Tibial artery (tissue), 4 donors: ENCODE measurements at regions not wholly inside any gene's neighbourhood (a gene's known extent, or its start where the extent isn't known, plus 50 kb on each side); places are given as distances from the start of the nearest gene placed in this dataset.

Experiments used
- DNase-seq, 2 donors: peaks; one replicate each; pipeline ENCODE4 v3.0.0-alpha.2; 2019
- H3K27ac ChIP-seq, 2 donors: fragments of 200-600 bp; sonication (generic) in 1 of 2; 1 replicate in 1 of 2; 2 replicates in 1 of 2; pipeline ENCODE4 v1.5.1; 2018 to 2019; ENCODE audit warnings: mild to moderate bottlenecking in 1 of 2
- H3K27me3 ChIP-seq, 2 donors: fragments of 200-600 bp; sonication (generic) in 1 of 2; one replicate each; pipeline versions ENCODE4 v1.5.1 to v1.6.0; 2016 to 2019
- H3K36me3 ChIP-seq, 3 donors: fragments of 200-600 bp; sonication (generic) in 2 of 3; one replicate each; pipeline ENCODE4 v1.5.1; 2016 to 2019; ENCODE audit warnings: mild to moderate bottlenecking in 2 of 3
- H3K4me1 ChIP-seq, 4 donors: fragments of 200-600 bp; sonication (generic) in 2 of 4; 1 replicate in 3 of 4; 2 replicates in 1 of 4; pipeline ENCODE4 v1.5.1; 2016 to 2019
- H3K4me3 ChIP-seq, 2 donors: fragments of 200-600 bp; sonication (generic) in 1 of 2; 1 replicate in 1 of 2; 2 replicates in 1 of 2; pipeline ENCODE4 v1.5.1; 2018 to 2019; ENCODE audit warnings: mild to moderate bottlenecking in 2 of 2
- H3K9me3 ChIP-seq, 3 donors: fragments of 200-600 bp; sonication (generic) in 1 of 3; one replicate each; pipeline ENCODE4 v1.5.1; 2016 to 2019
- intact Hi-C: fragments of 100-400 bp; cut with DNase I; formaldehyde crosslinking; loops from one replicate; pipeline ENCODE4 v1.15.0; 2023; ENCODE audit warnings: low total_unique reads
- TF ChIP-seq, protein P1 (sequence below), 2 experiments: fragments of 200-600 bp in 1 of 2; fragments of 450-650 bp in 1 of 2; IDR thresholded peaks; one replicate each; pipeline ENCODE4 v1.5.1; 2017 to 2019; ENCODE audit warnings: antibody characterized with exemption in 2 of 2, mild to moderate bottlenecking in 1 of 2, moderate library complexity in 1 of 2

DNA sequence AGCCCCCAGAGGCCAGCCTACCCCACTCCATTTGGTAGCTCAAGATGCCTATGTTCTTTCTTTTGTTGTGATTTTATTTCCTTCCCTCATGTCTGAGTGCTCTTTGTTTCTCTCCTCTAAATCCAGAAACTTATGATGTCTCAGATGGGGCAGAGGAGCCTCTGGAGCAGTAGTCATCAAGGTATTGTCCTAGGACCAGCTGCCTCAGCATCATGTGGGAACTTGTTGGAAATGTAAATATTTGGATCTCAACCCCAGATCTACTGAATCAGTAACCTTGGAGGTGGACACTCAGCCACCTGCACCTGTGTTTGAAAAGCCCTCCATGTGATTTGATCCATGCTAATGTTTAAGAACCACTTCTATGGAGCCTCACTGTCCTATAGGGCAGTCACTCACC, 593.1 kb upstream of the PLXNA2 start:
- intact Hi-C loops = no loop called here
- Histone ChIP-seq H3K27ac (no peak overlapping the region), H3K4me3 (no peak overlapping the region), H3K4me1 (peaks cover 0 to 11% (median 0%) of the 10 kb centered on the region in 4 donors), H3K9me3 (no peaks in the 10 kb centered on the region), H3K27me3 (no peaks in the 10 kb centered on the region), H3K36me3 (no peaks in the 10 kb centered on the region)
- no peak for DNase-seq
- TF ChIP-seq, protein P1, sequence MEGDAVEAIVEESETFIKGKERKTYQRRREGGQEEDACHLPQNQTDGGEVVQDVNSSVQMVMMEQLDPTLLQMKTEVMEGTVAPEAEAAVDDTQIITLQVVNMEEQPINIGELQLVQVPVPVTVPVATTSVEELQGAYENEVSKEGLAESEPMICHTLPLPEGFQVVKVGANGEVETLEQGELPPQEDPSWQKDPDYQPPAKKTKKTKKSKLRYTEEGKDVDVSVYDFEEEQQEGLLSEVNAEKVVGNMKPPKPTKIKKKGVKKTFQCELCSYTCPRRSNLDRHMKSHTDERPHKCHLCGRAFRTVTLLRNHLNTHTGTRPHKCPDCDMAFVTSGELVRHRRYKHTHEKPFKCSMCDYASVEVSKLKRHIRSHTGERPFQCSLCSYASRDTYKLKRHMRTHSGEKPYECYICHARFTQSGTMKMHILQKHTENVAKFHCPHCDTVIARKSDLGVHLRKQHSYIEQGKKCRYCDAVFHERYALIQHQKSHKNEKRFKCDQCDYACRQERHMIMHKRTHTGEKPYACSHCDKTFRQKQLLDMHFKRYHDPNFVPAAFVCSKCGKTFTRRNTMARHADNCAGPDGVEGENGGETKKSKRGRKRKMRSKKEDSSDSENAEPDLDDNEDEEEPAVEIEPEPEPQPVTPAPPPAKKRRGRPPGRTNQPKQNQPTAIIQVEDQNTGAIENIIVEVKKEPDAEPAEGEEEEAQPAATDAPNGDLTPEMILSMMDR (IDR thresholded peaks at IDR 0.05) = no peak

DNA sequence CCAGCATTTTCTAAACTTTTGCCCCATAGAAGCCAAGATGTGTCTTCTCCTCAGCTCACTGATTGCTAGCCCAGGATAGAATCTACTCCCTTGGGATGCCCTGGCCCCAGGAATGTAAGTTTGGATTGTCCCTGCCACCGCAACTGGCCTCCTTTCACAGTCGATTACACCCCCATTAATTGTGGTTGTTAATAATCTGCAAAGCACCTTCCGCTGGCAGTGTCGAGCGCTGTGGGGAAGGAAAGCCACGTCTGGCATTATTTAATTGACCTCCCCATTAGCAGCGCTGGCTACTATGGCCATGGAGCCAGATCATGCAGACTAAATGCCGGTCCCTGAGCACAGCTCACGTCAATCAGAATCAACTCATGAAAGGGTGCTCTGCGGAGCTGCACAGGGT, 597.3 kb upstream of the PLXNA2 start:
- no peaks in the 10 kb centered on the region for H3K36me3 ChIP-seq
- no peaks in the 10 kb centered on the region for H3K4me1 ChIP-seq
- intact Hi-C loops = no loop called here
- no peaks in the 10 kb centered on the region for H3K9me3 ChIP-seq
- H3K4me3 ChIP-seq = no peak overlapping the region
- DNase-seq = no peak
- no peaks in the 10 kb centered on the region for H3K27me3 ChIP-seq
- H3K27ac ChIP-seq = no peak overlapping the region
- TF ChIP-seq, protein P1 (IDR thresholded peaks at IDR 0.05) = no peak

- TF ChIP-seq, protein P1 (IDR thresholded peaks at IDR 0.05) = no peak
These were observed 598.3 kb upstream of the PLXNA2 start for GRCh38 chr1:208842451-208842850.

GRCh38 chr1:208844158-208844557, 600.0 kb upstream of the PLXNA2 start:
- no peak for DNase-seq
- TF ChIP-seq, protein P1 (IDR thresholded peaks at IDR 0.05) = no peak
- Histone ChIP-seq H3K4me3 (no peak overlapping the region), H3K4me1 (no peaks in the 10 kb centered on the region), H3K27ac (no peak overlapping the region), H3K36me3 (no peaks in the 10 kb centered on the region), H3K9me3 (no peaks in the 10 kb centered on the region), H3K27me3 (no peaks in the 10 kb centered on the region)
- intact Hi-C loops = no loop called here

More at GRCh38 chr1:208842451-208842850, 598.3 kb upstream of the PLXNA2 start:
- no peak overlapping the region for H3K27ac ChIP-seq
- H3K4me1 ChIP-seq = no peaks in the 10 kb centered on the region
- H3K9me3 ChIP-seq = no peaks in the 10 kb centered on the region
- DNase-seq = no peak
- intact Hi-C loops = no loop called here
- no peaks in the 10 kb centered on the region for H3K27me3 ChIP-seq
- H3K4me3 ChIP-seq = no peak overlapping the region
- no peaks in the 10 kb centered on the region for H3K36me3 ChIP-seq

- TF ChIP-seq, protein P1 (IDR thresholded peaks at IDR 0.05) = no peak
- H3K9me3 ChIP-seq = no peaks in the 10 kb centered on the region
- H3K4me1 ChIP-seq = peaks cover 0 to 22% (median 0%) of the 10 kb centered on the region in 4 donors
- no peak overlapping the region for H3K27ac ChIP-seq
- no peak overlapping the region for H3K4me3 ChIP-seq
- intact Hi-C loops = no loop called here
- no peak for DNase-seq
- H3K27me3 ChIP-seq = no peaks in the 10 kb centered on the region
- H3K36me3 ChIP-seq = no peaks in the 10 kb centered on the region
These were observed 604.7 kb upstream of the PLXNA2 start for GRCh38 chr1:208848854-208849253.

GRCh38 chr1:208850442-208850841, 606.3 kb upstream of the PLXNA2 start:
- H3K4me1 ChIP-seq = peaks cover 0 to 22% (median 0%) of the 10 kb centered on the region in 4 donors
- no peaks in the 10 kb centered on the region for H3K36me3 ChIP-seq
- no peak for DNase-seq
- intact Hi-C loops = no loop called here
- TF ChIP-seq, protein P1 (IDR thresholded peaks at IDR 0.05) = no peak
- no peaks in the 10 kb centered on the region for H3K9me3 ChIP-seq
- no peaks in the 10 kb centered on the region for H3K27me3 ChIP-seq
- H3K4me3 ChIP-seq = no peak overlapping the region
- H3K27ac ChIP-seq = no peak overlapping the region
